Caco-2 (cell line): ENCODE measurements at regions not wholly inside any gene's neighbourhood (a gene's known extent, or its start where the extent isn't known, plus 50 kb on each side); places are given as distances from the start of the nearest gene placed in this dataset.

ENCODE experiments used
- BruUV-seq: library from RNA; stranded (reverse); fragments of 400-500 nt; replicated peaks from 2 replicates; lab custom pipeline; 2021; lab: Mats Ljungman, UMichigan
- CTCF ChIA-PET: fragments of 300-600 bp; sonication (Branson Sonifier 250); formaldehyde crosslinking; loops from one replicate; lab custom pipeline; 2022; ENCODE audit warnings: antibody characterized with exemption; lab: Charles Lee
- POLR2A ChIA-PET: fragments of 300-600 bp; sonication (Branson Sonifier 250); formaldehyde crosslinking; loops from one replicate; lab custom pipeline; 2022; ENCODE audit warnings: antibody characterized with exemption; lab: Charles Lee
- DNase-seq, 2 experiments: peaks; one replicate each; pipeline versions ENCODE4 v3.0.0 to v3.0.0-alpha.2; 2020 to 2022
- H3K27me3 ChIP-seq: replicated peaks from 2 replicates; pipeline ENCODE4 v1.6.0; 2011; ENCODE audit warnings: low read length; ENCODE audit not compliant: control insufficient read depth, insufficient read depth
- H3K36me3 ChIP-seq: 2 replicates; pipeline ENCODE4 v1.5.1; 2011; ENCODE audit warnings: low read length; ENCODE audit not compliant: control insufficient read depth, insufficient read depth
- H3K4me1 ChIP-seq: fragments of 250-450 bp; sonication (Bioruptor Pico); 2 replicates; pipeline ENCODE4 v1.5.1; 2020; ENCODE audit warnings: mild to moderate bottlenecking
- H3K4me3 ChIP-seq: 2 replicates; pipeline ENCODE4 v1.5.1; 2011; ENCODE audit warnings: low read depth, mild to moderate bottlenecking, control low read depth, low read length
- H3K9me3 ChIP-seq: fragments of 250-450 bp; sonication (Bioruptor Pico); 2 replicates; pipeline ENCODE4 v1.5.1; 2020; ENCODE audit warnings: mild to moderate bottlenecking, moderate library complexity
- H3K27ac Mint-ChIP-seq: one replicate; pipeline ENCODE4 v1.8.0; 2022; ENCODE audit warnings: mixed read lengths; ENCODE audit not compliant: unreplicated experiment
- H3K27me3 Mint-ChIP-seq: one replicate; pipeline ENCODE4 v1.8.0; 2022; ENCODE audit warnings: mixed read lengths; ENCODE audit not compliant: insufficient read depth, unreplicated experiment
- H3K36me3 Mint-ChIP-seq: one replicate; pipeline ENCODE4 v1.8.0; 2022; ENCODE audit warnings: mild to moderate bottlenecking, mixed read lengths; ENCODE audit not compliant: insufficient read depth, unreplicated experiment
- H3K4me1 Mint-ChIP-seq: one replicate; pipeline ENCODE4 v1.8.0; 2022; ENCODE audit warnings: low read depth, mixed read lengths; ENCODE audit not compliant: unreplicated experiment
- H3K4me3 Mint-ChIP-seq: one replicate; pipeline ENCODE4 v1.8.0; 2022; ENCODE audit warnings: mild to moderate bottlenecking, moderate library complexity, mixed read lengths; ENCODE audit not compliant: unreplicated experiment
- H3K9me3 Mint-ChIP-seq: one replicate; pipeline ENCODE4 v1.8.0; 2022; ENCODE audit warnings: mixed read lengths; ENCODE audit not compliant: unreplicated experiment
- intact Hi-C: fragments of 100-400 bp; cut with micrococcal nuclease; formaldehyde crosslinking; loops from one replicate; pipeline ENCODE4 v1.10.0; 2022; ENCODE audit not compliant: unreplicated experiment
- TF ChIP-seq, protein P1 (sequence below), 2 experiments: fragments of 200-600 bp in 1 of 2; IDR thresholded peaks; 1 replicate in 1 of 2; 2 replicates in 1 of 2; pipeline versions ENCODE4 v1.5.1 to v1.8.0; 2011 to 2022; ENCODE audit warnings: antibody characterized with exemption in 1 of 2, control low read depth in 1 of 2, inconsistent platforms in 1 of 2, low read depth in 1 of 2, low read length in 1 of 2, mild to moderate bottlenecking in 1 of 2, moderate library complexity in 1 of 2; ENCODE audit not compliant: insufficient read depth in 1 of 2, severe bottlenecking in 1 of 2, unreplicated experiment in 1 of 2

DNA sequence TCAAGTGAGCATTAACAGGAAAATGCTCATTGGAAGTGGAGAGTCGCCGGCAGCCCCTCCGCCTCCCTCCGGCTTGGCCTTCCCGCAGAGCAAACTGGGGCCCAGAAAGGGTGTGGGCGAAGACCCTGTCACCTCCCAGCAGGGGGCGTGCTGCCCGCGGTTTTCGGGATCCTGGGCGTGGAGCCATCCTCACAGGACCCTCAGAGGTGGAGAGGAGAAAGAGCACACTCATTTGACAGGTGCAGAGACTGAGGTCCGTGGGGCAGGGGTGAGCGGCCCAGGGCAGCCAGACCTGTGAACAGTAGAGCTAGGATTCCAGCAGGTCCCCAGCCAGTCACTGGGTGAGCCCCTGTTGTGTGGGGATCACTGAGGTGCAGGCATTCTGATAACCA is 1002.9 kb downstream of the KCNJ18 start:
- Histone ChIP-seq H3K36me3 (no peaks in the 10 kb centered on the region), H3K9me3 (0 out of 2 replicates have a peak, but pooled peaks cover 6% of the 10 kb centered on the region), H3K4me3 (no peak overlapping the region), H3K4me1 (no peaks in the 10 kb centered on the region), H3K27me3 (no peaks in the 10 kb centered on the region)
- H3K36me3 Mint-ChIP-seq = no peaks in the 10 kb centered on the region
- ChIA-PET POLR2A (no interaction called here), CTCF (no interaction called here)
- TF ChIP-seq, protein P1, sequence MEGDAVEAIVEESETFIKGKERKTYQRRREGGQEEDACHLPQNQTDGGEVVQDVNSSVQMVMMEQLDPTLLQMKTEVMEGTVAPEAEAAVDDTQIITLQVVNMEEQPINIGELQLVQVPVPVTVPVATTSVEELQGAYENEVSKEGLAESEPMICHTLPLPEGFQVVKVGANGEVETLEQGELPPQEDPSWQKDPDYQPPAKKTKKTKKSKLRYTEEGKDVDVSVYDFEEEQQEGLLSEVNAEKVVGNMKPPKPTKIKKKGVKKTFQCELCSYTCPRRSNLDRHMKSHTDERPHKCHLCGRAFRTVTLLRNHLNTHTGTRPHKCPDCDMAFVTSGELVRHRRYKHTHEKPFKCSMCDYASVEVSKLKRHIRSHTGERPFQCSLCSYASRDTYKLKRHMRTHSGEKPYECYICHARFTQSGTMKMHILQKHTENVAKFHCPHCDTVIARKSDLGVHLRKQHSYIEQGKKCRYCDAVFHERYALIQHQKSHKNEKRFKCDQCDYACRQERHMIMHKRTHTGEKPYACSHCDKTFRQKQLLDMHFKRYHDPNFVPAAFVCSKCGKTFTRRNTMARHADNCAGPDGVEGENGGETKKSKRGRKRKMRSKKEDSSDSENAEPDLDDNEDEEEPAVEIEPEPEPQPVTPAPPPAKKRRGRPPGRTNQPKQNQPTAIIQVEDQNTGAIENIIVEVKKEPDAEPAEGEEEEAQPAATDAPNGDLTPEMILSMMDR (IDR thresholded peaks at IDR 0.05; ENCODE audit: insufficient read depth in 1 of 2, low read depth in 1 of 2, low read length in 1 of 2, severe bottlenecking in 1 of 2, unreplicated experiment in 1 of 2) = no peak
- peaks cover 18% of the 10 kb centered on the region for H3K9me3 Mint-ChIP-seq
- no TSS peak for BruUV-seq
- intact Hi-C loops = no loop called here
- no peaks in the 10 kb centered on the region for H3K4me1 Mint-ChIP-seq
- no peaks in the 10 kb centered on the region for H3K27me3 Mint-ChIP-seq
- no peak overlapping the region for H3K27ac Mint-ChIP-seq
- peak in 1 of 2 experiments; percentile 11 for DNase-seq
- no peak overlapping the region for H3K4me3 Mint-ChIP-seq

DNA sequence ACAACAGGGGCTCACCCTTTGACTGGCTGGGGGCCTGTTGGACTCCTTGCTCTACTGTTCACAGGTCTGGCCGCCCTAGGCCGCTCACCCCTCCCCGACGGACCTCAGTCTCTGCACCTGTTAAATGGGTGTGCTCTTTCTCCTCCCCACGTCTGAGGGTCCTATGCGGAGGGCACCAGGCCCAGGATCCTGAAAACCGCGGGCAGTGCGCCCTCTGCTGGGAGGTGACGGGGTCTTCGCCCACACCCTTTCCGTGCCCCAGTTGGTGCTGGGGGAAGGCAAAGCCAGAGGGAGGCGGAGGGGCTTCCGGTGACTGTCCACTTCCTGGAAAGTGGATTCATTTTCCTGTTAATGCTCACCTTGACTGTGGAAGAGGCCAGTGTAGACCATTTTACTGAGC is 1010.9 kb downstream of the KCNJ18 start:
- Mint-ChIP-seq H3K27me3 (no peaks in the 10 kb centered on the region), H3K36me3 (no peaks in the 10 kb centered on the region), H3K4me1 (no peaks in the 10 kb centered on the region), H3K27ac (no peak overlapping the region), H3K4me3 (no peak overlapping the region), H3K9me3 (no peaks in the 10 kb centered on the region)
- POLR2A ChIA-PET = no interaction called here
- no peaks in the 10 kb centered on the region for H3K9me3 ChIP-seq
- DNase-seq = no peak
- no peaks in the 10 kb centered on the region for H3K4me1 ChIP-seq
- CTCF ChIA-PET = no interaction called here
- no TSS peak for BruUV-seq
- H3K36me3 ChIP-seq = no peaks in the 10 kb centered on the region
- H3K4me3 ChIP-seq = no peak overlapping the region
- H3K27me3 ChIP-seq = no peaks in the 10 kb centered on the region
- TF ChIP-seq, protein P1 (IDR thresholded peaks at IDR 0.05; ENCODE audit: insufficient read depth in 1 of 2, low read depth in 1 of 2, low read length in 1 of 2, severe bottlenecking in 1 of 2, unreplicated experiment in 1 of 2) = no peak
- intact Hi-C loops = no loop called here

DNA sequence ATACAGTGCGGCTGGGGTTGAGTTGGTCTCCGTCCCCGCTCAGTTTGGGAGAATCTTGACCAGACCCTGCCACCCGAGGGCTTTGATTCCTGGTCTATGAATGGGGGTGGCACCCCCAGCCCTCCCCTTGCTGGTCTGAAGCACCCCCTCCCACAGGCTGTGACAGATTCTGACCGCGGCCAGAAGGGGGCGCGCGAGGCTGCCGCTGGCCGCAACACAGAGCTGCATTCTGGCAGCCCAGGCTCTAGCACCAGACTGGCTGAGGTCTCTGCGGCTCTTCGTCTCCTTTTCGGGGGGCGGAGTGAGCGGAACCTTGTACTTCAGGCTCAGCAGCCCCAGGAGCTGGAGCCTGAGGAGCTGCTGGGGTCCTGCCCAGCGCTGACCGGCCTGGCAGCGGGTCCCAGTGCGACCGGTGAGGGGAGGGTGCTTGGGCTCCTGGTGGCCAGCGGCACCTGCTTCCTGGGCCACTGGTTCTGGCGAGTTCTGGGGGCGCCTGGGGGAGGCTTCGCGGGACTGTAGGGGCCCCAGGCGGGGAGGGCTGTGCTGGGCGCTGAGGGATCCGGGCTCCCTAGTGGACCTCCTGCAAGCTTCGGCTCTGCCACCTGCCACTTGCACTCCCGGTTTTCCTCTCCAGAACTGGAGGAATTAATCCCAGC is 1011.6 kb downstream of the KCNJ18 start:
- ChIA-PET CTCF (no interaction called here), POLR2A (no interaction called here)
- intact Hi-C loops = no loop called here
- H3K36me3 Mint-ChIP-seq = no peaks in the 10 kb centered on the region
- H3K9me3 ChIP-seq = no peaks in the 10 kb centered on the region
- no peaks in the 10 kb centered on the region for H3K36me3 ChIP-seq
- BruUV-seq = no TSS peak
- TF ChIP-seq, protein P1 (IDR thresholded peaks at IDR 0.05; ENCODE audit: insufficient read depth in 1 of 2, low read depth in 1 of 2, low read length in 1 of 2, severe bottlenecking in 1 of 2, unreplicated experiment in 1 of 2) = peak in 1 of 2 experiments; percentile 14
- no peak overlapping the region for H3K27ac Mint-ChIP-seq
- H3K4me3 ChIP-seq = no peak overlapping the region
- no peak overlapping the region for H3K4me3 Mint-ChIP-seq
- peak in 1 of 2 experiments; percentile 20 for DNase-seq
- no peaks in the 10 kb centered on the region for H3K4me1 ChIP-seq
- H3K4me1 Mint-ChIP-seq = no peaks in the 10 kb centered on the region
- no peaks in the 10 kb centered on the region for H3K27me3 ChIP-seq
- H3K27me3 Mint-ChIP-seq = no peaks in the 10 kb centered on the region
- H3K9me3 Mint-ChIP-seq = peaks cover 6% of the 10 kb centered on the region
